GM21423 (cell line): ENCODE measurements at regions not wholly inside any gene's neighbourhood (a gene's known extent, or its start where the extent isn't known, plus 50 kb on each side); places are given as distances from the start of the nearest gene placed in this dataset.

ENCODE experiments used
- ATAC-seq: cut with Tn5 transposase; IDR thresholded peaks from one replicate; pipeline ENCODE4 v1.9.1; 2021; ENCODE audit warnings: mild to moderate bottlenecking, moderate library complexity; ENCODE audit not compliant: unreplicated experiment

- ATAC-seq: no peak
Observed at GRCh38 chr22:49535126-49535525, 292.5 kb downstream of the BRD1 start.

GRCh38 chr22:49534386-49534785 lies 293.3 kb downstream of the BRD1 start:
- no peak for ATAC-seq

- no peak for ATAC-seq
Observed at GRCh38 chr22:49533886-49534285, 293.8 kb downstream of the BRD1 start.

GRCh38 chr22:49532869-49533802 lies 294.5 kb downstream of the BRD1 start:
- ATAC-seq: no peak

- ATAC-seq: no peak
Observed at GRCh38 chr22:49531368-49531791, 296.3 kb downstream of the BRD1 start.

- no peak for ATAC-seq
Observed at GRCh38 chr22:49530671-49531367, 296.9 kb downstream of the BRD1 start.

GRCh38 chr22:49528420-49528720 lies 299.3 kb downstream of the BRD1 start:
- no peak for ATAC-seq

- ATAC-seq: no peak
Observed at GRCh38 chr22:49527611-49528419, 299.9 kb downstream of the BRD1 start.

- ATAC-seq: no peak
Observed at GRCh38 chr22:49525801-49526535, 301.7 kb downstream of the BRD1 start.

- no peak for ATAC-seq
Observed at GRCh38 chr22:49525360-49525759, 302.3 kb downstream of the BRD1 start.

GRCh38 chr22:49524362-49524761 lies 303.3 kb downstream of the BRD1 start:
- ATAC-seq: no peak

- ATAC-seq: no peak
Observed at GRCh38 chr22:49523374-49524008, 304.2 kb downstream of the BRD1 start.

GRCh38 chr22:49522582-49523373 lies 304.9 kb downstream of the BRD1 start:
- no peak for ATAC-seq

GRCh38 chr22:49521787-49522224 lies 305.9 kb downstream of the BRD1 start:
- no peak for ATAC-seq

GRCh38 chr22:49519117-49519737 lies 308.4 kb downstream of the BRD1 start:
- no peak for ATAC-seq

GRCh38 chr22:49518436-49518970 lies 309.2 kb downstream of the BRD1 start:
- ATAC-seq: no peak

- no peak for ATAC-seq
Observed at GRCh38 chr22:49517667-49518185, 309.9 kb downstream of the BRD1 start.

- no peak for ATAC-seq
Observed at GRCh38 chr22:49517211-49517610, 310.5 kb downstream of the BRD1 start.
